ENCODE measurements at regions not wholly inside any gene's neighbourhood (a gene's known extent, or its start where the extent isn't known, plus 50 kb on each side); places are given as distances from the start of the nearest gene placed in this dataset.
"Not testable (repeated sequence)": the region's sequence is repeated elsewhere in the genome, so short reads cannot be mapped to it uniquely, and the experiment has no call there.

DNA sequence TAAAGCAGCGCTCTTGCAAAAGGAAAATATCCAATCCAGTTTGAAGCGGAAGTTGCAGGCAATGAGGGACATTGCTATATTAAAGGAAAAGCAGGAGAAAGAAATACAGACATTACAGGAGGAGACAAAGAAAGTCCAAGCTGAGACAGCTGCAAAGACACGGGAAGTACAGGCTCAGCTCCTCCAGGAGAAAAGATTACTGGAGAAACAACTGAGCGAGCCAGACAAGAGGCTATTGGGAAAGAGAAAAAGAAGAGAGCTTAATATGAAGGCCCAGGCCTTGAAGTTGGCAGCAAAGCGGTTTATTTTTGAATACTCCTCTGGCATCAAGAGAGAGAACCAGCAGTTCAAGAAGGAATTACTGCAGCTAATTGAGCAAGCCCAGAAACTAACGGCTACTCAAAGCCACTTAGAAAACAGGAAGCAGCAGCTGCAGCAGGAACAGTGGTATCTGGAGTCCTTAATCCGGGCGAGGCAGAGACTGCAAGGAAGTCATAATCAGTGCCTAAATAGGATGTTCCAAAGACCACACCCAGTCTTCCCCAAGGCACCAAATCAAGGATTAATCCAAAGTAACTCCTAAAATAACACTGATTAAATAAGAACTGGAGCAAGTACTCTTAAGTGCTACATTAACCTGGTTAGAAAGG lies 298.0 kb downstream of the LHFPL1 start:
- not testable (repeated sequence) for H3K36me3 ChIP-seq (ENCODE audit: insufficient read depth); H3K27ac ChIP-seq (ENCODE audit: low read depth); ATAC-seq; H3K79me2 ChIP-seq (replicated peaks; ENCODE audit: insufficient read depth); H3K27me3 ChIP-seq (ENCODE audit: insufficient read depth); H3K27me3 Mint-ChIP-seq (ENCODE audit: insufficient read depth, low read depth, poor library complexity); H3K36me3 Mint-ChIP-seq (ENCODE audit: low read depth); DNase-seq (ENCODE audit: low spot score); H3K9me3 Mint-ChIP-seq; H3F3A ChIP-seq (replicated peaks; ENCODE audit: low read depth); H3K9me2 ChIP-seq (ENCODE audit: insufficient read depth); H3K27ac Mint-ChIP-seq; H3K4me1 ChIP-seq (ENCODE audit: insufficient read depth); H3K4me1 Mint-ChIP-seq; H3K4me3 Mint-ChIP-seq; H2AFZ ChIP-seq; H3K4me3 ChIP-seq; H3K4me2 ChIP-seq; H4K20me1 ChIP-seq (replicated peaks; ENCODE audit: insufficient read depth)

DNA sequence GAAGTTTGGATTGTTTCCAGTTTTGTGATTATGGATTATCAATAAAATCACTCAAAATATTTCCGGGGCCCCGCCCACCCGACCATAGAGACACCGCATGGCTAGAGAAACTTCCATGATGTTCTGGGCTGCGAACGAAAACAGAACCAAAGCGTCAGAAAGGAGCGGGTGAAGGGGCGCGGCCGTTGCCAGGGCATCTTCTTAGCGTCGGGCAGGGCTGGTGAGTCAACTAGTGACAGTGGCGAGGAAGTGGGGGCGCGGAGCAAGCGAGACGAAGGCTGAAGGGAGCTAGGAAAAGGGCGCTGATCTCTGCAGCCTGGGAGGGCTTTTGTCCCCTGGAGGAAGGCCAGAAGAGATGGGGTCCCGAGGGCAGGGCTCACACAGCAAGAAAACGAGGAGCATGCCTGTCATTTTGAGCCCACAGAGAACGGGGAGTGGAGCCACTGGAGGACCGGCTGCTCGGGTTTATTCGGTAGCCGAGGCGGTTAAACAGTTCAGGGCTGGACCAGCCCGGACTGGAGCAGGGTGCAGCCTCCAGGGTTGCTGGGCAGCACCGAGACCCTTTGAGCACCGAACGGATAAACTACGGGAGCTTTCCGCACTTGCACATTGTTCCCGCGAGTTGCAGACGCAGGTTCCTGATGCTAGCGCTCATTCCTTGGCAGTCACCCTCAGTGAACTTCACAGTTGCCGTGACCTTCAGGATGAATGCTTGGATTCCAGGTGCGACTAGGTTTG lies 298.1 kb upstream of the TRPC5 start:
- H3K4me1 ChIP-seq (ENCODE audit: insufficient read depth), result no peaks in the 10 kb centered on the region
- H3K27me3 Mint-ChIP-seq (ENCODE audit: insufficient read depth, low read depth, poor library complexity), result peaks cover 4% of the 10 kb centered on the region
- no peaks in the 10 kb centered on the region for H3F3A ChIP-seq (replicated peaks; ENCODE audit: low read depth)
- H2AFZ ChIP-seq, result no peak overlapping the region
- TF ChIP-seq STAT1 (IDR thresholded peaks at IDR 0.05; ENCODE audit: unreplicated experiment) (no peak), JUNB (IDR thresholded peaks at IDR 0.05; ENCODE audit: unreplicated experiment) (no peak), ZNF114 (CRISPR knock-in tag; IDR thresholded peaks at IDR 0.05) (no peak), NANOG (IDR thresholded peaks at IDR 0.05; ENCODE audit: borderline replicate concordance) (no peak), EZH2phosphoT487 (IDR thresholded peaks at IDR 0.05; ENCODE audit: unreplicated experiment) (no peak), ZNF331 (CRISPR knock-in tag; IDR thresholded peaks at IDR 0.05; ENCODE audit: low read depth) (no peak), CREB1 (CRISPR knock-in tag; IDR thresholded peaks at IDR 0.05; ENCODE audit: low read depth) (no peak), POLR2AphosphoS5 (IDR thresholded peaks at IDR 0.05; ENCODE audit: low read depth) (no peak)
- TF ChIP-seq, protein P1, sequence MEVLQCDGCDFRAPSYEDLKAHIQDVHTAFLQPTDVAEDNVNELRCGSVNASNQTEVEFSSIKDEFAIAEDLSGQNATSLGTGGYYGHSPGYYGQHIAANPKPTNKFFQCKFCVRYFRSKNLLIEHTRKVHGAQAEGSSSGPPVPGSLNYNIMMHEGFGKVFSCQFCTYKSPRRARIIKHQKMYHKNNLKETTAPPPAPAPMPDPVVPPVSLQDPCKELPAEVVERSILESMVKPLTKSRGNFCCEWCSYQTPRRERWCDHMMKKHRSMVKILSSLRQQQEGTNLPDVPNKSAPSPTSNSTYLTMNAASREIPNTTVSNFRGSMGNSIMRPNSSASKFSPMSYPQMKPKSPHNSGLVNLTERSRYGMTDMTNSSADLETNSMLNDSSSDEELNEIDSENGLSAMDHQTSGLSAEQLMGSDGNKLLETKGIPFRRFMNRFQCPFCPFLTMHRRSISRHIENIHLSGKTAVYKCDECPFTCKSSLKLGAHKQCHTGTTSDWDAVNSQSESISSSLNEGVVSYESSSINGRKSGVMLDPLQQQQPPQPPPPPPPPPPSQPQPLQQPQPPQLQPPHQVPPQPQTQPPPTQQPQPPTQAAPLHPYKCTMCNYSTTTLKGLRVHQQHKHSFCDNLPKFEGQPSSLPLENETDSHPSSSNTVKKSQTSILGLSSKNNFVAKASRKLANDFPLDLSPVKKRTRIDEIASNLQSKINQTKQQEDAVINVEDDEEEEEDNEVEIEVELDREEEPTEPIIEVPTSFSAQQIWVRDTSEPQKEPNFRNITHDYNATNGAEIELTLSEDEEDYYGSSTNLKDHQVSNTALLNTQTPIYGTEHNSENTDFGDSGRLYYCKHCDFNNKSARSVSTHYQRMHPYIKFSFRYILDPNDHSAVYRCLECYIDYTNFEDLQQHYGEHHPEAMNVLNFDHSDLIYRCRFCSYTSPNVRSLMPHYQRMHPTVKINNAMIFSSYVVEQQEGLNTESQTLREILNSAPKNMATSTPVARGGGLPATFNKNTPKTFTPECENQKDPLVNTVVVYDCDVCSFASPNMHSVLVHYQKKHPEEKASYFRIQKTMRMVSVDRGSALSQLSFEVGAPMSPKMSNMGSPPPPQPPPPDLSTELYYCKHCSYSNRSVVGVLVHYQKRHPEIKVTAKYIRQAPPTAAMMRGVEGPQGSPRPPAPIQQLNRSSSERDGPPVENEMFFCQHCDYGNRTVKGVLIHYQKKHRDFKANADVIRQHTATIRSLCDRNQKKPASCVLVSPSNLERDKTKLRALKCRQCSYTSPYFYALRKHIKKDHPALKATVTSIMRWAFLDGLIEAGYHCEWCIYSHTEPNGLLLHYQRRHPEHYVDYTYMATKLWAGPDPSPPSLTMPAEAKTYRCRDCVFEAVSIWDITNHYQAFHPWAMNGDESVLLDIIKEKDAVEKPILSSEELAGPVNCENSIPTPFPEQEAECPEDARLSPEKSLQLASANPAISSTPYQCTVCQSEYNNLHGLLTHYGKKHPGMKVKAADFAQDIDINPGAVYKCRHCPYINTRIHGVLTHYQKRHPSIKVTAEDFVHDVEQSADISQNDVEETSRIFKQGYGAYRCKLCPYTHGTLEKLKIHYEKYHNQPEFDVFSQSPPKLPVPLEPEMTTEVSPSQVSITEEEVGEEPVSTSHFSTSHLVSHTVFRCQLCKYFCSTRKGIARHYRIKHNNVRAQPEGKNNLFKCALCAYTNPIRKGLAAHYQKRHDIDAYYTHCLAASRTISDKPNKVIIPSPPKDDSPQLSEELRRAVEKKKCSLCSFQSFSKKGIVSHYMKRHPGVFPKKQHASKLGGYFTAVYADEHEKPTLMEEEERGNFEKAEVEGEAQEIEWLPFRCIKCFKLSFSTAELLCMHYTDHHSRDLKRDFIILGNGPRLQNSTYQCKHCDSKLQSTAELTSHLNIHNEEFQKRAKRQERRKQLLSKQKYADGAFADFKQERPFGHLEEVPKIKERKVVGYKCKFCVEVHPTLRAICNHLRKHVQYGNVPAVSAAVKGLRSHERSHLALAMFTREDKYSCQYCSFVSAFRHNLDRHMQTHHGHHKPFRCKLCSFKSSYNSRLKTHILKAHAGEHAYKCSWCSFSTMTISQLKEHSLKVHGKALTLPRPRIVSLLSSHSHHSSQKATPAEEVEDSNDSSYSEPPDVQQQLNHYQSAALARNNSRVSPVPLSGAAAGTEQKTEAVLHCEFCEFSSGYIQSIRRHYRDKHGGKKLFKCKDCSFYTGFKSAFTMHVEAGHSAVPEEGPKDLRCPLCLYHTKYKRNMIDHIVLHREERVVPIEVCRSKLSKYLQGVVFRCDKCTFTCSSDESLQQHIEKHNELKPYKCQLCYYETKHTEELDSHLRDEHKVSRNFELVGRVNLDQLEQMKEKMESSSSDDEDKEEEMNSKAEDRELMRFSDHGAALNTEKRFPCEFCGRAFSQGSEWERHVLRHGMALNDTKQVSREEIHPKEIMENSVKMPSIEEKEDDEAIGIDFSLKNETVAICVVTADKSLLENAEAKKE (CRISPR knock-in tag; IDR thresholded peaks at IDR 0.05), result no peak
- TF ChIP-seq, protein P2, sequence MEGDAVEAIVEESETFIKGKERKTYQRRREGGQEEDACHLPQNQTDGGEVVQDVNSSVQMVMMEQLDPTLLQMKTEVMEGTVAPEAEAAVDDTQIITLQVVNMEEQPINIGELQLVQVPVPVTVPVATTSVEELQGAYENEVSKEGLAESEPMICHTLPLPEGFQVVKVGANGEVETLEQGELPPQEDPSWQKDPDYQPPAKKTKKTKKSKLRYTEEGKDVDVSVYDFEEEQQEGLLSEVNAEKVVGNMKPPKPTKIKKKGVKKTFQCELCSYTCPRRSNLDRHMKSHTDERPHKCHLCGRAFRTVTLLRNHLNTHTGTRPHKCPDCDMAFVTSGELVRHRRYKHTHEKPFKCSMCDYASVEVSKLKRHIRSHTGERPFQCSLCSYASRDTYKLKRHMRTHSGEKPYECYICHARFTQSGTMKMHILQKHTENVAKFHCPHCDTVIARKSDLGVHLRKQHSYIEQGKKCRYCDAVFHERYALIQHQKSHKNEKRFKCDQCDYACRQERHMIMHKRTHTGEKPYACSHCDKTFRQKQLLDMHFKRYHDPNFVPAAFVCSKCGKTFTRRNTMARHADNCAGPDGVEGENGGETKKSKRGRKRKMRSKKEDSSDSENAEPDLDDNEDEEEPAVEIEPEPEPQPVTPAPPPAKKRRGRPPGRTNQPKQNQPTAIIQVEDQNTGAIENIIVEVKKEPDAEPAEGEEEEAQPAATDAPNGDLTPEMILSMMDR (conservative IDR thresholded peaks at IDR 0.05; ENCODE audit: low read depth in 2 of 2), result no peak
- H3K27me3 ChIP-seq (ENCODE audit: insufficient read depth), result no peaks in the 10 kb centered on the region
- no peak overlapping the region for H3K27ac ChIP-seq (ENCODE audit: low read depth)
- peaks cover 5% of the 10 kb centered on the region; the same call in 2 of the 3 replicates for H3K4me1 Mint-ChIP-seq
- H3K9me3 Mint-ChIP-seq, result no peaks in the 10 kb centered on the region
- no peaks in the 10 kb centered on the region for H3K79me2 ChIP-seq (replicated peaks; ENCODE audit: insufficient read depth)
- no peaks in the 10 kb centered on the region for H3K9me2 ChIP-seq (ENCODE audit: insufficient read depth)
- H3K36me3 ChIP-seq (ENCODE audit: insufficient read depth), result no peaks in the 10 kb centered on the region
- ATAC-seq (no peak), DNase-seq (ENCODE audit: low spot score) (no peak)
- no peak overlapping the region for H3K4me3 Mint-ChIP-seq
- no peak overlapping the region for H3K4me2 ChIP-seq
- no peak overlapping the region for H3K27ac Mint-ChIP-seq
- H3K4me3 ChIP-seq, result no peak overlapping the region
- no peaks in the 10 kb centered on the region for H4K20me1 ChIP-seq (replicated peaks; ENCODE audit: insufficient read depth)
- H3K36me3 Mint-ChIP-seq (ENCODE audit: low read depth), result no peaks in the 10 kb centered on the region
